Esophagus squamous epithelium (tissue), 4 donors: ENCODE measurements at regions not wholly inside any gene's neighbourhood (a gene's known extent, or its start where the extent isn't known, plus 50 kb on each side); places are given as distances from the start of the nearest gene placed in this dataset.

ENCODE experiments used
- CTCF ChIP-seq, 6 experiments: fragments of 450-650 bp in 4 of 6; fragments of 200-600 bp in 2 of 6; sonication (generic) in 2 of 6; IDR thresholded peaks; one replicate each; pipeline ENCODE4 v1.5.1; 2016 to 2019; ENCODE audit warnings: antibody characterized with exemption in 6 of 6, mild to moderate bottlenecking in 4 of 6, moderate library complexity in 4 of 6
- POLR2A ChIP-seq, 4 donors: fragments of 450-650 bp; IDR thresholded peaks; one replicate each; pipeline ENCODE4 v1.6.1; 2017; ENCODE audit warnings: antibody characterized with exemption in 4 of 4, mild to moderate bottlenecking in 4 of 4, moderate library complexity in 3 of 4

- no peak for TF ChIP-seq CTCF (IDR thresholded peaks at IDR 0.05)
- TF ChIP-seq POLR2A (IDR thresholded peaks at IDR 0.05): no peak
Observed at GRCh38 chr1:5793516-5793915, 198.7 kb downstream of the NPHP4 start.
